Iris pigment epithelial cell (primary cell): ENCODE measurements at regions not wholly inside any gene's neighbourhood (a gene's known extent, or its start where the extent isn't known, plus 50 kb on each side); places are given as distances from the start of the nearest gene placed in this dataset.

Source experiments
- DNase-seq: peaks from one replicate; pipeline ENCODE4 v3.0.0-alpha.2; 2011; ENCODE audit warnings: low read depth

DNA sequence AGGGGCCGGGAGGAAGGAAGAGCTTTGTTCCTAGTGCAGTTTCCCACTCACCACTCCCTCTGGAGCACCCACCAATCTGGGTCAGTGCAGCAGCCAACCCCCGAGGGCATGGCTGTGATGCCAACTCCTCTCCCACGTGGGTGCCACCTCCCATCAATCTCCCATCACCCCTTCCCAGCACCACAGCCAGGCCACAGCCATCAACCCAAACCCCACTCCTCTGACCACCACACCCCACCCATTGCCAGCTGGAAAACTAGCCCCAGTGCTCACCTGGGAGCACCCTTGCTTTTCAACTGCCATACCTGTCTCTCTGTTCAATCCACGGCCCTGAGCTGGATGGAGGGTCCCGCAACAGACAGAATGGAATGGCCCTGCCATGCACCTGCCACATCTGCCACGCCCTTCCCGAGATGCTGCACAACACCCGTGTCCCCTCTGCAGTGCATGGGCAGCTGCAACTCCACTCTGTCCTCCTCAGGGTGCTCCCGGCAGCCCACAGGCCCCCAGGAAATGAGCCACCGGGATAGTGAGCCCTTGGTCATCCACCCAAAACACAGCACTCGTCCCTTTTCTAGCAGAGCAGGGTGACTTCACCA lies 112.4 kb upstream of the ID2 start:
- no peak for DNase-seq

DNA sequence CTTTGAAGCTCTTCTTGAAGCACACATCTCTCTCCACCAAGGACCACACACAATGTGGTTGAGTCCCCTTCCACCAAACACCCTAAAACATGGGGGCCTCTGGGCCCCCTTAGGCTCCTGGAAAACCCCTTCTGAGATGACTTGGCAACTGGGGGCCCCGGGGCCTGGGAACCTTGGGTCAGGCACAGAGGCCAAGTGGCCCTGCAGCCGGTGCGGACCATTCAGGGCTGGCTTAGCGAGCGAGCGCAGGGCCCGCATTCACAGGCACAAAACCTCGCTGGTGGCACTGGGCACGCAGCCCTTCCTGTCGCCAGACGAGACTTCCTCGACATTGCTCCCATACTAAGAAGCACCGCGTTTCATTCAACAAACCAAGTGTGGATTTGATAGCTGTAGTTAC lies 111.2 kb upstream of the ID2 start:
- DNase-seq = no peak

DNA sequence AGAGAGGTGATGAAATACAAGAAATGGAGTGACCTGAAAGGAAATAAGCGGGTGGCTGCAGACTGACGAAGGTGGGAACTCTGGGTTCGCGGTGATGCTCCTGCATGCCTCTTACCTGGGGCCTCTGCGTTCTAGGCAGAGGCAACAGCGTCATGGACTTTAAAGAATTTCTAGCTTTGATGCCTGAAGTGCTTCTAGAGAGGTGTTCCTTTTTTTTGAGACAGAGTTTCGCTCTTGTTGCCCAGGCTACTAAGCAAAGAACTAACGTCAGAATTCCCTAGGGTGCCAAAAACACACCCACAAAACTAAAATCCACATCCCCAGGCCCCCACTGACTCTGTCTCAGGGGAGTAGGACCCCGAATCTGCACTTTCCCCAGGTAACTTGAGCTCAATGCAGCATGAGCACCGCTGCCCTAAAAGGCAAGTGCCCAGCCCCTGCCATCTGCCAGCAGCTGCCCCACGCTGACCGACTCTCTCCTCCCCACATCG lies 110.5 kb upstream of the ID2 start:
- no peak for DNase-seq

DNA sequence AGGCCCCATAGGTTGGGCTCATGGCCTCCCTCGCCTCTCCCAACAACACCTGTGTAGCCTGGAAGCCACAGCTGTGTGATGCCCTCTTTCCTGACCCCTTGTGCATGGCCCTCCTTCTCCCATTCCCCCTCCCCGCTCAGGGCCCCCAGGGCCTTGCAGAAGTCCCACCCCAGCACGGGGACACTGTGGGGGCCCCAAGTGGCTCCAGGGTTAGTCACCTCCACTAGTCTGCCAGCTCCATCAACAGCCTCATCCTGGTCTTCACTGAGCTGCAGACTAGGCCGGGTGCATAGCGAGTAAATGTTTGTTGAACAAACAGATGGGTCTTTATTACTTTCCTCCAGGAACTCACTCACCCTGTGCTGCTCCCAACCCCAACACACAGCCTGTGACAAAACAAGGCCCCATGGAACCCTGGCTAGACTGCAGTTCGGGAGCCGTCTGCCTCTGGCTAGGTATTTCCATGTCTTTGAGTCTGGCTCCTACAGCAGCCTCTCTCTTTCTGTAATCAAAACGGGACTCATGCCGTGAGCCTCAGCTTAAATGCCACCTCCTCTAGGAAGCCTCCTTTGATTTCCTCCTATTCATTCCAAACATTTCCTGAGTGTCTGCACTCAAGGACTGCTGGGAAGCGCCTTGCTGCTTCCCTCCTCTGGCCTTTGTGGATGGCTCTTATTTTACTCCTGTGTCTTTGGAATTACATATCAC lies 109.9 kb upstream of the ID2 start:
- no peak for DNase-seq

DNA sequence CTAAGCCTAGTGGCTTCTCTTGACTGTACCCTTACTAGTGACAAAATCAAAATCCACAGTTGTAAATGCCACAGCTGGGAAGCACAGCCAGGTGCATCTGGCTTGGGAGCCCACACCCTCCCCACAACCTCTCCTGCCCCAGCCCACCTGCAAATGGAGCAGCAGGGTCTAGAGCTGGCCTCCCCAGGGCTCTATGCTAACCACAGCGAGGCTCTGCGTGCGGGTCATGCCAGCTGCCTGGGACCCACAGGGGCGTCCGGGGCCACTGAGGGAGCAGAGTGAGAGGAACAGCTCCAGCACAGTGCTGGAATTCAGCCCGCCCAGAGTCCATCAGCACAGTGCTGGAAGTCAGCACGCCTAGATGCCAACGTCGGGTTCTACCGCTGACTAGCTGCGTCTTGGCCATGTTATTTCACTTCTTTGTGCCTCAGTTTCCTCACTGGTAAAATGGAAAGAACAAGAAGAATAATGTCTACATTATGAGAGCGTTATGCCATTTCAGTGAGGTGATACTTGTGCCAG lies 109.1 kb upstream of the ID2 start:
- DNase-seq = no peak

DNA sequence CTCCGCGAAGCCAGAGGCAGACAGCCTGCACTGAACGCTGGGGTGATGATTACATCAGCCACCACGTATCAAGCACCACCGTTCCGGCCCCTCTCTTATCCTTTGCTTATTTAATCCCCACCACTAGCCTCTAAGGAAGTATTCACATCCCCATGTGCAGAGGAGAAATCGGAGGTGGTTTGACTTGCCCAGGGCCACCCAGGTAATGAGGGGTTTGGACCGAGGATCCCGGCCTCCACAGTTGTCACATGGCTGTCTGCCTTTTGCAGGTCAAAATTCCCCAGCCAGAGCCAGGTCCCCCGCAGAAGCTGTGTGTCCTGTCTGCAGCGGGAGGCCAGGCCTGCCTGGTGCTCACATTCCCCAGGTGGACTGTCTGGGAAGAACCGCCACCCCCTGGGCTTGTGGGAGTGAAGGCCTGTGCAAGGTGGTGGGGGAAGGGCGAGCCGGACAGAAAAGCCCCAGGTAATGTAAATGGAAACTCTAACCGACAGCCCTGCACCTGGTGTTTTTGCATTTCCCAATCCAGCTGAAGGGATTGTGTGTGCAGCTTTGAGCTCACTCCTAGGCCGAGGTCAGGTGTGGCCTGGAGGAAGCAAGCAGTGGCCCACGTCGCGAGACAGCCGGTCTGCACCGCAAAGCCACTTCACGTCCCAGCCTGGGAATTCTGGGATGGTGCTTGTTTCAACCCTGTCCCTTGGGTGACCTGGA lies 108.5 kb upstream of the ID2 start:
- no peak for DNase-seq

DNA sequence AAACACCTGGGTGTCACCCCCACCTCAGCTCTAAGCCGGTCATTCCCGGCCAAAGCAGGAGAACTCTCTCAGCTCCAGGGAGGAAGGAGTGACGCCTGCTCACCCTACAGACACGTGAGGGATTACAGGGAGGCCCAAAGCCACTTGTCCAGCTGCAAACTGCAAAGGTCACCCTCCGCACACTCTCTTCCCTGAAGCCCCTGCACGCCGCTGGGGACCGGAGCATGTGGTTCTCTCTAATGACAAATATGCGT lies 108.0 kb upstream of the ID2 start:
- DNase-seq = no peak

DNA sequence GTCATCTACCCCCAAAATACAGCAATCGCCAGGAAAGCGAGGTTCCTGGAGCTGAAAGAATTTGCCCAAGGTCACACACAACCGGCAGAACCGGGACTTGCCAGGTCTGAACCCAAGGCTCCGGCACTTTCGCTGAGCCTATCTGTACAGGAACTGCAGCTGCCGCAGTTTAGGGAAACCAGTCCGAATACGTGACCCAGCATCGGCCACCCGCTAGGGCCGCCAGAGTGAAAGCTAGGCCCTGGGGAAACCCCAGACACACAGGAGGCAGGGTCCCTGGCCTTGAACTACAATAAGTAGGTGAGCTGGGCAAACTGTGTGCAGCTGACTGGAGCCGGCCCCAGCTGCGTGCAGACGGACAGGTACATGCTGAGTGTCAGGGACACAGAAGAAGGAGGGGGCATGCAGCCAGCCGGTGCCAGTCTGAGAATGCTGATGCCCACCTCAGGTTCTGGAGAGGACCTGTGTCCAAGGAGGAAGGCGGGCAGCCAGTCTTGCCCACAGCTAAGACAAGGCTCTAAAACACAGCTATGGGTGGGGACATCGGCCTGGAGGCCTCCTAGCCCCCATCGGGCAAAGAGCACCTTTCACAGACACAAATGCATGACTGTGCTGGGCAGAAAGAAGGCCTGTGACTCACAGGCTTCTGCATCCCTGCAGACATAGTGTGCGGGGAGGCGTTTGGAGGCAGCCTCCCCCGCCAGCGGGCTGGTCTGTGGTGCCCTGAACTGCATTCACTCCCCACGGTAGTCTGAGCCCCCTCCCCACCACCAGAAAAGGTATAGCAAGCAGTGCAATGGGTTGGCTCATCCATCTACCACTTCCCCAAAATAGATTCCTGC lies 107.4 kb upstream of the ID2 start:
- DNase-seq = no peak

DNA sequence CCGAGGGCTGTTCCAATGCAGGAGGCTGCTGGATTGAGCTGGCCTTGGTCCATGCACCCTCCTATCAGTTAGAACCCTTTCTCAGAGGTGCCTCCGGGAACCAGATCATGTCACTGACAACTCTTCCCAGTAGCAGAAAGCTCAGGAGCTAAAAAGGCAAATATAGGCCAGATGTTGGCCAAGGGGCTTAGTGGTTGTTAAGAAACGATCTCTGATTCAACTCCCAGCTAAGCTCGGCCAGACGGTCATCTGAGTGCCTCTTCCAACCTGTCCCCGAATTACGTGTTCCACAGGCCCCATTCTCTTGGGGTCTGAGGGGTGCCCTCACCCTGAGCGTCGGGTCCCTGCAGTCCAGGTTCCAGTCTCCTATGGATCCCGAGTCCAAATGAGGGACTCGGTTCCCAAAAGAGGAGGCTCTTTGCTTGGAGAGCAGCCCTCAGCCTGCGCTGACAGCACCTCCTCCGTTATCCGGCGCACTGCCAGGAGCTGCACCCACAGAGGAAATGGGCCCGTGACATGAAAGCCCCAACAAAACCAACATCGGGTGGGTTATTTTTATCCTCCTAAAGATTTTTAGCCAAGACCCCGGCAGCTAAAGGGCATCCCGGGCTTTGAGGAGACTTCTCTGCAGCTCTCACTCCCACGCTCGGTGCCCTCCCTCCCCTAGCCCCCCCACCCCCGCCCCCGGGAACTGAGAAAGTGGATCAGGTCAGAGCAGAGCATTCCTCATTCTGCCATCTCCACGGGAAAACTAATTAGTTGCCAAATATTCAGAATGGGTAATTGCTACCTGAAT lies 106.6 kb upstream of the ID2 start:
- no peak for DNase-seq

DNA sequence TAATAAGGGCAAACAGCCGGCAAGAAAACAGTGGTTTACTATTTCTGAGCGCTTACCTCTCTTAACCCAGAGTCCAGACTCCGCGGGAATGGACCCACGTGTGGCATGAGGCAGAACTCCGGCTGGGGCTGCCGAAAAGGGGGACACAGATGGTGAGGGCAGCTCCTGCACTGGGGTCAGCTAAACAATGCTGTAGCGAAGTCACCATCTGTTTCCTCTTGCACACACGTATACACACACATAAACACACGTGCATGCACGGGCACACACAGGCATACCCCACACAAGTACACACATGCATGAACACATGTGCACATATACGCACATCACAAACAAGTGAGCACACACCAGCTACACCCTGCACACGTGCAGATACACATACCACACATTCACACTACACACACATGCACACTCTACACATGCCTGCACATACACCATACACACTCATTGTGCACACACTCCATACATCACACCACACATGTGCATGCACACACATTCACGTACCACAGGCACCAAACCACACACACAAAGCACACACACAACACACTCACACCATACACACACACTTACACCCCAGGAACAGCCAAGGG lies 105.9 kb upstream of the ID2 start:
- no peak for DNase-seq

DNA sequence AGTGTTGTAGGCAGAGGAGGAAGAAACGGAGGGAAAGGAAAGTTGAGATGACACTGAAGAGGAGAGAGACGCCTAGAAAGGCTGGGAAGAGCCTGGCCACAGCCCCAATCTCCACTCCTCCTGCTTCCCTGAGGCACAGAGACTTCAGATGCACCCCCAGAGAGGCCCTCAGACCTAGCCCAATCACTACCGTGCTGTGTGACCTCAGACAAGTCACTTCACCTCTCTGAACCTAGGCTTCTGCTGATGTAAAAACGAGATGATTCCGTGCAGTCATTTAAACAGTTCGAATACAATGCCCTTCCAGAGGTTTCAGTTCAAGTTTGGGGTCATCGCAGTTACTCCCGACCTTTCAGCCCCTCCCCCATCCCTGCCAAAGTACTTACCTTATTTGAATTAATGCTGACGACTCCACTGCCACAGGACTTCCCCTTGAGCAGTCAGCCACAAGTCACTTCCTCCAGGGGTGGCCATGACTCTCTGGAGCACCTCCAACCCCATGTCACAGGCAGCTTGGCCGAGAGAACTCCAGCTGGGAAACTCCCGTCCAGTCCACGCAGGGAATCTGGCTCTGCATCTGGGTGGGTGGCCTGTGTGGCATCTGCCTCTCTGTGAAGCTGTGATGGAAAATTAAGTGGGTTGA lies 105.2 kb upstream of the ID2 start:
- DNase-seq = no peak

DNA sequence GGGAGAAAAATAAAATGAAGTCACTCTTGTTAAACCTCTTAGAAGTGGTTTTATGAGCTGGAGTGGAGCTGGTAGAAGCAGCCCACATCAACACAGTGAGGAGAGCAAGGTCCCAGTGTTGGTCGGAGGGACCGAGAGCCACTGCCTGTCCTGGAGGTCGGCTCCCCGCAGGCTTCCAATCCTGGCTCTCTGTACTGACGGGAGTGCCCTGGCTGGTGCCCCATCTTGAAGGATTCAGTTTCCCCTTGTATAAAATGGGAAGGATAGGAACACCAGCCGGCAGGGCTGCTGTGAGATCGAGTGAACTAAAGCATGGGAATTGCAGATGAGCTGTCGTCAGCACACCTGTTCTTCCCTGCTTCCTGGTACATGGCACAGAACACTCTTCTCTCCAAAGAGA lies 104.3 kb upstream of the ID2 start:
- no peak for DNase-seq

DNA sequence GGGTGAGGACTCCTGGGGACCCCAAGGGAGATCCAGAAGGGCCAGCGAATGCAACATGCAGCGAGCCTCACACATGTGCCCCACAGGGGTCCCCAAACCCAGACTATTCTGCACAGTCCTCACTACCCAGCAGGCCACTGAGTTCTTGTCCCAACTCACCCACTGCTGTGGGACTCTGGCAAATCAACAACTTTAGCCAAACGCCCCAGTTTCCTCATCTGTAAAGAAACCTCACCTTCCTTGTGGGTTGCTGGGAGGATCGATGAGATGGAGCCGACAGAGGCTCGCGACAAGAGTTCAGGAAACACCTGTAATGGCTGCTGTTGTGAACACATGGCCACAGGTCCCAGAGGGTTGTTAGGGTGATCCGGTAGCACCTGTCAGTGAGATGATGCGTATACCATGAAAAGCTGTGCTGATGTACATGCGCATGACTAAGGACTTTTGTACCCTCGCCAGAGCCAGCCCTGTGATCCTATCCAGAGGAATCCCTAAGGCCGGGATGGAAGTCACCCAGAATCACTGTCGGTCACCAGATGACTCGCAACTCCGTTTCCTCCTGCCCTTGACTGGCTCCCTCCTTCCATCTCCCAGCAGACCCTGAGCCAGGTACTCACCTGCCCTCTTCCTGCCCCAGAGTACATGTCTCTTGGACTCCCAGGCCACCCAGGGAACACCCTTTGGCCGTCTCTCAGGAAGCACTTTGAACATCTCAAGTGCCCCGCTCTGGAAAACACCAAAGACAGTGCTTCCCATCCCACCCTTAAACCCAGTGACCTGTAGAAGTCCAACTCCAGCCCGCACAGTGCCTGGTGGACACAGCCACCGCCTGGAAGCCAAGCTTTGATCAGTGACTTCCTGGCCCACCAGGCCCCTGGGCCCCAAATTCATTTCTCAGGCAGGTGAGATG lies 103.3 kb upstream of the ID2 start:
- DNase-seq = no peak

DNA sequence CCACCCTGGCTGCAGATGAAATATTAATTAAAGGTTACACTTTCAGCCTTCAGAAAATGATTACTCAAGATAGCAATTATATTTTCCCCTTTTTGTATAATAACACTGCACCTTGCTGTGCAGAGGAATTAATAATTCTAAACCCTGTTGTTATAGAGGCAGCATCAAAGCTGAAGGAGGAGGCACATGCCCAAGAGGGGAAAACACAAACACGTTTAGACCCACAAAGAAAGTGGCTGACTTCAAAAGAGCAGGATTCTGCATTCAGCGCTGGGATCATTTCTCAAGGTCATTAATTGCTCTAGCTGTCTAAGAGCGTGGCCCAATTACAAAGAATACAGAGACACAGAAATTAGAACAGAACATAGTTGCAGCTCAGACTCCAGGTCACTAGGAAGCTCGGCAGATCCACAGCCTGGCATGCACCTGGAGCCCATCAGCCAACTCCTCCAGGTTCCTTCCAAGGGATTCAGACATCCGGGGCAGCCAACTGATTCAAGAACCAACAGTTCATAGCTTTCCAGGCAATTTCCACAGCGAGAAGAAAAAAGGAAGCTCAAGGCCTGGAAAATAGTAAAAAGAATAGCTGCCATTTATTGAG lies 102.3 kb upstream of the ID2 start:
- DNase-seq = no peak

DNA sequence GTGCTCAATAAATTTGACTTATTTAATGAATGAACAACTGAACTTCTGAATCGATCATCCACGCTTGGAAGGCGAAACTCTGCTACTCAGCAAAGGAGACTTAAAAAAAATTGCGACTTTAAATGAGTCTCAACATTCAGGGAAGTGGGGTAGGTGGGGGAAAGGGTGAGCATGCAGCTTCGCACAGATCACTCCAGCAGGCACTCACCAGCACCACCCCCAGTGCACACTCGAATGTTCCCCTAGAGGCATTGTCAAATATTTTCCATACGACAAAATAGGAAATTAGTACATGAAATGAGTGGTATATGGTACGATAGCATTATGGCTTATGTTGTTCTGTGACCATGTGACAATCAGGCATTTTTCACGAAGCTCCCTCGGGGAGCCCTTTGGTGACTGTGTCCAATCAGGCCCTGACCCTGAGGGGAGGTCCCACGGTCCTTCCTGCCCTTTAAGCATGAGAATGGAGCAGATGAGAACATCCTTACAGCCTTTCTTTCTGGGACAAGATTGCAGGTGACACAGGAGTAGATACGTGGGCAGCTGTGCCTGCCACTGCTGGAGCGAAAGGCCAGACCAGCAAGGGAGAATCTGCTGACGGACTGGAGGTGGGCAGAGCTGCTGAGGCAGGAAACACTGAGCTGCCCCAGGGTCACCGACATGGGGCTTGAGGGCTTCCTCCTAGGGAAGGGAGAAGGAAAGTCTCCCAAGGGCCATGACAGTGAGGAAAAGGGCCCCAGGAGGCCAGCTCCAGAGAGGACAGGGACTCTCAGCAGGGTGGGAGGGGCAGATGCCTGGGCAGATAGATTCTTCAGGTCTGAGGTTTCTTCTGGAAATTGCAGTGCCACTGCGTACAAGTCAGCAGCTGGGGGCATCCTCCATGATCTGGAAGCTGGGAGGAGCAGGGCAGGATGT lies 101.3 kb upstream of the ID2 start:
- no peak for DNase-seq

DNA sequence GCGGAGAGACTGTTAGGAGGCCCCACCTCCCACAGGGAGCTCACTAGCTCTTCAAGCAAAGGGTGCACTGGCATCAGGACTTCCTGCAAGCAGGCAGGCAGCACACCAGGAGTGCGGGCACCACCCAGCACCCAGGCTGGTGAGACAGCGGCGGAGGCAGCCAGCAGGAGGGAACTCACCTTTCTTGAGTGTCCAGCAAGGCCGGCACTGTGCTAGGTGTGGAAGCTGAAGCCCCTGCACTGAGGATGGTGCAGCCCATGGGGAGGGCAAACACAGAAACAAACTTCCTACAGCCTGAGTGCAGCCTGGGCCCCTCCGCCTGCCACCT lies 100.7 kb upstream of the ID2 start:
- DNase-seq = no peak

DNA sequence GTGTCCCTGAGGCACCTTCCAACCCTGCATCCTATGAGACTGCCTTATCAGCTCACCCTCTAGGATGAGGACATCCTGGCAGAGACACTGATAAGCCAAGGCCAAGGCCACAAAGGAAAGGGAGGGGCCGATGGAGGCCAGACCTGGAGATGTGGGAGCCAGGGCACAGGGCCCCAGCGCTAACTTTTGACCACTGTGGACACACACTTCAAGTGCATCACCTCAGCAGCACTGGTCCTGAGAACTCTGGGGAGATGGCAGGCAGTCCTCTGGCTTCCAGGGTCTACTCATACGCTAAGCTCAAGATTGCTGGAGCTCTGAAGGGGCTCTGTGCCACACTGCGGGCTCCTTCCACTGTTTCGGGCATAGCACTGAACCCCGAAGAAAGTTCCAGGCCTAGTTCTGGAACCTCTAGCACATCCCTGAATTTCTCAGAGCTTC lies 100.2 kb upstream of the ID2 start:
- no peak for DNase-seq

DNA sequence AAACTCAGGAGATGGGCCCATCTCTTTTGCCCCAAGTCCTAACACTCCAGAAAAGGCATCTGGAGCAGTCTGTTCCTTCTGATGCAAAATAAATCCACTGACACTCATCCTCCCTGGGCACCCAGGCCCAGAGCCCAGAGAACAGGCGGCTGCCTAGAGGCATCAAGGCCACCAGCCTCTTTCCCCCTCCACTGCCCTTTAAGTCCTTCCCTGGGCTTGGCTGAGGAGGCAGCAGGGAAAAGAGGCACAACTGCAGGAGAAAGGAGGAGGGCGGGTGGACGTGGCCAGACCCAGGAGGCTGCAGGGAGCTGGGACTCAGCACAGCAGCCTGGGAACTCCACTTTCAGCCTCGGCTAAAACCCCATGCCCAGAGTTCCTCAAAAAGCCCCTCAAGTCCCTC lies 99.7 kb upstream of the ID2 start:
- no peak for DNase-seq
